ENCODE measurements at regions not wholly inside any gene's neighbourhood (a gene's known extent, or its start where the extent isn't known, plus 50 kb on each side); places are given as distances from the start of the nearest gene placed in this dataset.

DNA sequence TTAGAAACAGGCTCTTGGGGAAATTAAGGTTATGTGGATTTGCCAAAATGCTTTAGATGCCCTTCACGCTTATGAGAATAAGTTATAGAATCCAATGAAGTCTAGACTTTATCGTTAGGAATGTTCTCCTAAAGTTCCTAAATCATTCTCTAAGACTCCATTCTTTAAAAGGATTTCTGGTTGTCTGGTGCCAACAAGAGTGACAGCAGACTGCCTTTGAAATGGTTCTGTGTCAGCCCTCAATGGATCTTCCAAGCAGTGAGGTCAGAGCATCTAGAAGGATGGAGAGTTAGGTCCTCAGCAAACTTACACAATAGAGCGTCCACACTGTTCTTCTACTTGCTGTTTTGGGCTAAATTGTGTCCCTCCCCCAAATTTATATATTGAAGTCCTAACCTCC lies 473.3 kb downstream of the GATA3 start:
- Histone ChIP-seq H3K4me3 (no peak overlapping the region), H3K9me3 (no peaks in the 10 kb centered on the region), H3K4me1 (ENCODE audit: low read depth) (no peaks in the 10 kb centered on the region), H3K36me3 (ENCODE audit: low read depth) (no peaks in the 10 kb centered on the region)
- no peak for DNase-seq
- intact Hi-C loops (cut with DNase I, micrococcal nuclease) = no loop called here
- TF ChIP-seq, protein P1, sequence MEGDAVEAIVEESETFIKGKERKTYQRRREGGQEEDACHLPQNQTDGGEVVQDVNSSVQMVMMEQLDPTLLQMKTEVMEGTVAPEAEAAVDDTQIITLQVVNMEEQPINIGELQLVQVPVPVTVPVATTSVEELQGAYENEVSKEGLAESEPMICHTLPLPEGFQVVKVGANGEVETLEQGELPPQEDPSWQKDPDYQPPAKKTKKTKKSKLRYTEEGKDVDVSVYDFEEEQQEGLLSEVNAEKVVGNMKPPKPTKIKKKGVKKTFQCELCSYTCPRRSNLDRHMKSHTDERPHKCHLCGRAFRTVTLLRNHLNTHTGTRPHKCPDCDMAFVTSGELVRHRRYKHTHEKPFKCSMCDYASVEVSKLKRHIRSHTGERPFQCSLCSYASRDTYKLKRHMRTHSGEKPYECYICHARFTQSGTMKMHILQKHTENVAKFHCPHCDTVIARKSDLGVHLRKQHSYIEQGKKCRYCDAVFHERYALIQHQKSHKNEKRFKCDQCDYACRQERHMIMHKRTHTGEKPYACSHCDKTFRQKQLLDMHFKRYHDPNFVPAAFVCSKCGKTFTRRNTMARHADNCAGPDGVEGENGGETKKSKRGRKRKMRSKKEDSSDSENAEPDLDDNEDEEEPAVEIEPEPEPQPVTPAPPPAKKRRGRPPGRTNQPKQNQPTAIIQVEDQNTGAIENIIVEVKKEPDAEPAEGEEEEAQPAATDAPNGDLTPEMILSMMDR (IDR thresholded peaks at IDR 0.05) = no peak
- ATAC-seq = no peak

DNA sequence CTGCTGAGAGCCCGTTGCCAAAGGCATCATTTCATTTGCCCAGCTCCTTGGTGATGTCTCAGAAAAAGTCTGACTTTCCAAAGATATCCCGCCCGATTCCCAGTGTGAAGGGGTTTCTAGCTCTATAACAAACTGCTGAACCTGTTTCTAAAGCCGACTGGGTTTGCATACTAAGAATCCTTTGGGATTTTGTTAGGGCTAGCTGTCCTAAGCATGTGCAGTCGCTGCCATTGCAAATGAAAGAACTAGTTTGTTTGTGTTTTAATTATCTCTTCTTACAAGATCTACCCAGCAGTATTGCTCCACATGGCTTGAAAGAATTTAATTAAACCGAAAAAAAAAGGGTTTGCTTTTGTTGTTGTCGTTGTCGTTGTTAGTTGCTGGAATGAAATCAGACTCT lies 476.6 kb downstream of the GATA3 start:
- no peak for DNase-seq
- H3K4me3 ChIP-seq = no peak overlapping the region
- H3K4me1 ChIP-seq (ENCODE audit: low read depth) = no peaks in the 10 kb centered on the region
- TF ChIP-seq, protein P1 (IDR thresholded peaks at IDR 0.05) = no peak
- intact Hi-C loops (cut with DNase I, micrococcal nuclease) = no loop called here
- H3K9me3 ChIP-seq = no peaks in the 10 kb centered on the region
- ATAC-seq = no peak
- no peaks in the 10 kb centered on the region for H3K36me3 ChIP-seq (ENCODE audit: low read depth)

DNA sequence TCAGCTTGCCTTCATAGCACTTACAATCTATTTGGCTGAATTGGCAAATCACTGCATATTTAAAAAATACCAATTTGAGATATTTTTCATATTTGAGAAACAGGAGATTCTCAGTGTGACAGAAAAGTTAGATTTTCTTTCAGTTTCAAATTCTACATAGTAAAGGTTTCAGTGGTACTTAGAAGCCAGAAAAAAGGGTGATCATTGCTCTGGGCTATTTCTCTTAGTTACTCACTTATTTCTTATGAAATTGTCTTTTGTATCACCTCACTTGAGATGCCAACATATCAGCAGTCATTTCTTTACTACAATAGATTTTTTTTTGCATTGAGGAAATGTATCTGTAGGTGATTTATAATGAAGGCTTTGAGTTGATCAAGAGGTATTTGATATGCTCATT lies 478.2 kb downstream of the GATA3 start:
- TF ChIP-seq, protein P1 (IDR thresholded peaks at IDR 0.05) = no peak
- no peaks in the 10 kb centered on the region for H3K36me3 ChIP-seq (ENCODE audit: low read depth)
- DNase-seq (no peak), ATAC-seq (no peak)
- no peaks in the 10 kb centered on the region for H3K4me1 ChIP-seq (ENCODE audit: low read depth)
- H3K4me3 ChIP-seq = no peak overlapping the region
- H3K9me3 ChIP-seq = no peaks in the 10 kb centered on the region
- intact Hi-C loops (cut with DNase I, micrococcal nuclease) = no loop called here

DNA sequence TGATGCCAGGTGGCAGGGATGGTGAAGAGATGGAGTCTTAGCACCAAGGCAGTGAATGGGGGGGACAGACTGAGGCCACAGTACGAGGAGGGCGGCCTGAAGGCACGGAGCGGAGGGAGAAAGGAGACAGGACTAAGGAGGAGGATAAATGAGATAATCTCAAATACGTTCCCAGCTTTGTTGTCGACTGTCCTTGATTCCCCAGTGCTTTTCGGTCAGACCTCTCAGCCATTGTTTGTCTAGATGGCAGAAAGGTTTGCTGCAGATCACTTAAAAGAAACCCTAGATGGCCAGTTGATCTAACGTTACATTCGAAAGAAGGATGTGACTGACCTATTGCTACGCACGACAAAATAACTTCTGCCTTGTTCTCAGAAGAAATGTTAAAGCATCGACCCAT lies 479.0 kb downstream of the GATA3 start:
- no peak overlapping the region for H3K4me3 ChIP-seq
- H3K4me1 ChIP-seq (ENCODE audit: low read depth) = no peaks in the 10 kb centered on the region
- no peaks in the 10 kb centered on the region for H3K9me3 ChIP-seq
- intact Hi-C loops (cut with DNase I, micrococcal nuclease) = no loop called here
- DNase-seq (no peak), ATAC-seq (no peak)
- H3K36me3 ChIP-seq (ENCODE audit: low read depth) = no peaks in the 10 kb centered on the region
- TF ChIP-seq, protein P1 (IDR thresholded peaks at IDR 0.05) = no peak

DNA sequence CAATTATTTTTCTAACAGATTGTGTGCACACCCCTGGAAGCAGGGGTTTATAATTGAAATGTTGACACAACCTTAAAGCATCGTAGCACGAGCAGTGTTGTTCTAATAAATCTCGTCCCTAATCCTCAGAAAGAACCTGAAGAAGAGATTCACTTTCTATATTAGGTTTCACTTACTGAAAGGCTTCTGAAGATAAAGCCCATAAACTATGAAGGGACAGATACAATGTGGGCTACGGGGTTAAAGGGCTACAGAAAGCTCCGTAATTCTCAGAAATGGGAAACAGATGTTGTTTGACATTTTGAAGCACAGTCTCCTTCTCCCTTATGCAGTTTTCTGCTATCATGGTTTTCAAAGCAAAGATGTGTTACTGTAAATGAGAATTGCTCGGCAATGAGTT lies 479.6 kb downstream of the GATA3 start:
- intact Hi-C loops (cut with DNase I, micrococcal nuclease) = no loop called here
- Histone ChIP-seq H3K36me3 (ENCODE audit: low read depth) (no peaks in the 10 kb centered on the region), H3K9me3 (no peaks in the 10 kb centered on the region), H3K4me3 (no peak overlapping the region), H3K4me1 (ENCODE audit: low read depth) (no peaks in the 10 kb centered on the region)
- TF ChIP-seq, protein P1 (IDR thresholded peaks at IDR 0.05) = no peak
- DNase-seq = no peak
- no peak for ATAC-seq

DNA sequence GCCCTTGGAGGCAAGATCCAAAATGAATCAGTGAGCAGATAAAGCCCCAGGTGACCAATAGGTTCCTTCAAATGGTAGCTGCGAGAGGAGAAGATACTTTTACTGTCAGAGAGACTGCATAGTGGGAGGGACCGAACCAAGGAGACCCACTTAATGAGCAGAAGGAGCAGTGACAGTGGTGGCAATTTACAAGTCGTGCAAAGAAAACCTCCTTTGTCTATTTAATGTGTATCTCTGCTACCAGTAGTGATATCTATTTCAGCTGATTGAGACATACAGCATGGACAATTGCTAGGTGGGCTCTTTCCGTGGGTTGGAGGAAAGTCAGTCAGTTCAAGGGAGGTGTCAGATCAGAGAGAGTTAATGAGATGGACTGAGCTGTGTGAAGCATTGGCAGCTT lies 480.4 kb downstream of the GATA3 start:
- TF ChIP-seq, protein P1 (IDR thresholded peaks at IDR 0.05) = no peak
- intact Hi-C loops (cut with DNase I, micrococcal nuclease) = no loop called here
- no peak overlapping the region for H3K4me3 ChIP-seq
- DNase-seq = no peak
- no peaks in the 10 kb centered on the region for H3K9me3 ChIP-seq
- no peaks in the 10 kb centered on the region for H3K4me1 ChIP-seq (ENCODE audit: low read depth)
- no peak for ATAC-seq
- H3K36me3 ChIP-seq (ENCODE audit: low read depth) = no peaks in the 10 kb centered on the region

All from mucosa of descending colon (tissue), 3 donors.